ENCODE measurements at regions not wholly inside any gene's neighbourhood (a gene's known extent, or its start where the extent isn't known, plus 50 kb on each side); places are given as distances from the start of the nearest gene placed in this dataset.

GRCh38 chr13:34416971-34417380 lies 525.1 kb upstream of the NBEA start:
- Mint-ChIP-seq H3K27me3 (no peaks in the 10 kb centered on the region), H3K36me3 (ENCODE audit: low read depth) (no peaks in the 10 kb centered on the region), H3K9me3 (no peaks in the 10 kb centered on the region), H3K27ac (no peak overlapping the region), H3K4me3 (no peak overlapping the region), H3K4me1 (no peaks in the 10 kb centered on the region)
- CTCF ChIA-PET: no interaction called here
- no peak for DNase-seq
- POLR2A ChIA-PET: no interaction called here

- no peak overlapping the region for H3K27ac Mint-ChIP-seq
- no peaks in the 10 kb centered on the region for H3K36me3 Mint-ChIP-seq (ENCODE audit: low read depth)
- no peaks in the 10 kb centered on the region for H3K9me3 Mint-ChIP-seq
- DNase-seq: no peak
- no peaks in the 10 kb centered on the region for H3K27me3 Mint-ChIP-seq
- H3K4me1 Mint-ChIP-seq: no peaks in the 10 kb centered on the region
- ChIA-PET POLR2A (no interaction called here), CTCF (no interaction called here)
- H3K4me3 Mint-ChIP-seq: no peak overlapping the region
Observed at GRCh38 chr13:34417896-34418295, 524.2 kb upstream of the NBEA start.

GRCh38 chr13:34419025-34419424 lies 523.0 kb upstream of the NBEA start:
- no peak for DNase-seq
- Mint-ChIP-seq H3K27me3 (no peaks in the 10 kb centered on the region), H3K4me1 (no peaks in the 10 kb centered on the region), H3K4me3 (no peak overlapping the region), H3K36me3 (ENCODE audit: low read depth) (no peaks in the 10 kb centered on the region), H3K27ac (no peak overlapping the region), H3K9me3 (no peaks in the 10 kb centered on the region)
- POLR2A ChIA-PET: no interaction called here
- CTCF ChIA-PET: no interaction called here

GRCh38 chr13:34419755-34420154 lies 522.3 kb upstream of the NBEA start:
- CTCF ChIA-PET: no interaction called here
- Mint-ChIP-seq H3K27ac (no peak overlapping the region), H3K4me3 (no peak overlapping the region), H3K4me1 (no peaks in the 10 kb centered on the region), H3K27me3 (no peaks in the 10 kb centered on the region), H3K9me3 (no peaks in the 10 kb centered on the region), H3K36me3 (ENCODE audit: low read depth) (no peaks in the 10 kb centered on the region)
- POLR2A ChIA-PET: no interaction called here
- no peak for DNase-seq

GRCh38 chr13:34420702-34421346 lies 521.2 kb upstream of the NBEA start:
- Mint-ChIP-seq H3K27me3 (no peaks in the 10 kb centered on the region), H3K9me3 (no peaks in the 10 kb centered on the region), H3K27ac (no peak overlapping the region), H3K36me3 (ENCODE audit: low read depth) (no peaks in the 10 kb centered on the region), H3K4me3 (no peak overlapping the region), H3K4me1 (no peaks in the 10 kb centered on the region)
- CTCF ChIA-PET: no interaction called here
- POLR2A ChIA-PET: no interaction called here
- DNase-seq: no peak

GRCh38 chr13:34421347-34421719 lies 520.7 kb upstream of the NBEA start:
- DNase-seq: no peak
- no peaks in the 10 kb centered on the region for H3K4me1 Mint-ChIP-seq
- H3K36me3 Mint-ChIP-seq (ENCODE audit: low read depth): no peaks in the 10 kb centered on the region
- H3K4me3 Mint-ChIP-seq: no peak overlapping the region
- ChIA-PET POLR2A (no interaction called here), CTCF (no interaction called here)
- H3K27ac Mint-ChIP-seq: no peak overlapping the region
- H3K27me3 Mint-ChIP-seq: no peaks in the 10 kb centered on the region
- no peaks in the 10 kb centered on the region for H3K9me3 Mint-ChIP-seq

GRCh38 chr13:34421858-34422475 lies 520.1 kb upstream of the NBEA start:
- DNase-seq: no peak
- Mint-ChIP-seq H3K9me3 (no peaks in the 10 kb centered on the region), H3K27me3 (no peaks in the 10 kb centered on the region), H3K27ac (no peak overlapping the region), H3K36me3 (ENCODE audit: low read depth) (no peaks in the 10 kb centered on the region), H3K4me1 (no peaks in the 10 kb centered on the region), H3K4me3 (no peak overlapping the region)
- POLR2A ChIA-PET: no interaction called here
- CTCF ChIA-PET: no interaction called here

GRCh38 chr13:34422956-34423355 lies 519.1 kb upstream of the NBEA start:
- Mint-ChIP-seq H3K36me3 (ENCODE audit: low read depth) (no peaks in the 10 kb centered on the region), H3K27me3 (no peaks in the 10 kb centered on the region), H3K9me3 (no peaks in the 10 kb centered on the region), H3K4me1 (no peaks in the 10 kb centered on the region), H3K27ac (no peak overlapping the region), H3K4me3 (no peak overlapping the region)
- ChIA-PET POLR2A (no interaction called here), CTCF (no interaction called here)
- DNase-seq: no peak

- Mint-ChIP-seq H3K4me1 (no peaks in the 10 kb centered on the region), H3K36me3 (ENCODE audit: low read depth) (no peaks in the 10 kb centered on the region), H3K9me3 (no peaks in the 10 kb centered on the region), H3K27me3 (no peaks in the 10 kb centered on the region), H3K4me3 (no peak overlapping the region), H3K27ac (no peak overlapping the region)
- CTCF ChIA-PET: no interaction called here
- DNase-seq: no peak
- POLR2A ChIA-PET: no interaction called here
Observed at GRCh38 chr13:34425327-34425949, 516.6 kb upstream of the NBEA start.

- CTCF ChIA-PET: no interaction called here
- Mint-ChIP-seq H3K4me3 (no peak overlapping the region), H3K4me1 (no peaks in the 10 kb centered on the region)
Observed at GRCh38 chr13:34428911-34429310, 513.2 kb upstream of the NBEA start.

GRCh38 chr13:34430294-34430693 lies 511.8 kb upstream of the NBEA start:
- Mint-ChIP-seq H3K27me3 (no peaks in the 10 kb centered on the region), H3K27ac (no peak overlapping the region), H3K4me3 (no peak overlapping the region), H3K4me1 (no peaks in the 10 kb centered on the region), H3K9me3 (no peaks in the 10 kb centered on the region), H3K36me3 (ENCODE audit: low read depth) (no peaks in the 10 kb centered on the region)
- DNase-seq: no peak
- POLR2A ChIA-PET: no interaction called here
- CTCF ChIA-PET: no interaction called here

More at GRCh38 chr13:34428911-34429310, 513.2 kb upstream of the NBEA start:
- no peaks in the 10 kb centered on the region for H3K9me3 Mint-ChIP-seq
- no peak for DNase-seq
- no peak overlapping the region for H3K27ac Mint-ChIP-seq
- no peaks in the 10 kb centered on the region for H3K27me3 Mint-ChIP-seq
- POLR2A ChIA-PET: no interaction called here
- H3K36me3 Mint-ChIP-seq (ENCODE audit: low read depth): no peaks in the 10 kb centered on the region

- Mint-ChIP-seq H3K36me3 (ENCODE audit: low read depth) (no peaks in the 10 kb centered on the region), H3K9me3 (no peaks in the 10 kb centered on the region), H3K27ac (no peak overlapping the region), H3K4me1 (no peaks in the 10 kb centered on the region), H3K4me3 (no peak overlapping the region), H3K27me3 (no peaks in the 10 kb centered on the region)
- CTCF ChIA-PET: no interaction called here
- no peak for DNase-seq
- POLR2A ChIA-PET: no interaction called here
Observed at GRCh38 chr13:34431827-34432581, 510.1 kb upstream of the NBEA start.

- Mint-ChIP-seq H3K4me3 (no peak overlapping the region), H3K4me1 (no peaks in the 10 kb centered on the region), H3K9me3 (no peaks in the 10 kb centered on the region), H3K27ac (no peak overlapping the region), H3K27me3 (no peaks in the 10 kb centered on the region), H3K36me3 (ENCODE audit: low read depth) (no peaks in the 10 kb centered on the region)
- CTCF ChIA-PET: no interaction called here
- POLR2A ChIA-PET: no interaction called here
- no peak for DNase-seq
Observed at GRCh38 chr13:34435338-34435737, 506.7 kb upstream of the NBEA start.
